LNCAP (cell line): ENCODE measurements at regions not wholly inside any gene's neighbourhood (a gene's known extent, or its start where the extent isn't known, plus 50 kb on each side); places are given as distances from the start of the nearest gene placed in this dataset.

ENCODE experiments used
- TF ChIP-seq, protein P1 (sequence below): fragments of 450-650 bp; IDR thresholded peaks from 2 replicates; pipeline ENCODE4 v1.5.1; 2017; ENCODE audit warnings: mild to moderate bottlenecking

GRCh38 chr22:47569389-47570299 is 807.2 kb downstream of the TBC1D22A start:
- TF ChIP-seq, protein P1, sequence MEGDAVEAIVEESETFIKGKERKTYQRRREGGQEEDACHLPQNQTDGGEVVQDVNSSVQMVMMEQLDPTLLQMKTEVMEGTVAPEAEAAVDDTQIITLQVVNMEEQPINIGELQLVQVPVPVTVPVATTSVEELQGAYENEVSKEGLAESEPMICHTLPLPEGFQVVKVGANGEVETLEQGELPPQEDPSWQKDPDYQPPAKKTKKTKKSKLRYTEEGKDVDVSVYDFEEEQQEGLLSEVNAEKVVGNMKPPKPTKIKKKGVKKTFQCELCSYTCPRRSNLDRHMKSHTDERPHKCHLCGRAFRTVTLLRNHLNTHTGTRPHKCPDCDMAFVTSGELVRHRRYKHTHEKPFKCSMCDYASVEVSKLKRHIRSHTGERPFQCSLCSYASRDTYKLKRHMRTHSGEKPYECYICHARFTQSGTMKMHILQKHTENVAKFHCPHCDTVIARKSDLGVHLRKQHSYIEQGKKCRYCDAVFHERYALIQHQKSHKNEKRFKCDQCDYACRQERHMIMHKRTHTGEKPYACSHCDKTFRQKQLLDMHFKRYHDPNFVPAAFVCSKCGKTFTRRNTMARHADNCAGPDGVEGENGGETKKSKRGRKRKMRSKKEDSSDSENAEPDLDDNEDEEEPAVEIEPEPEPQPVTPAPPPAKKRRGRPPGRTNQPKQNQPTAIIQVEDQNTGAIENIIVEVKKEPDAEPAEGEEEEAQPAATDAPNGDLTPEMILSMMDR = no peak

GRCh38 chr22:47568700-47569099 is 806.2 kb downstream of the TBC1D22A start:
- TF ChIP-seq, protein P1 = no peak

- TF ChIP-seq, protein P1 = no peak
Observed at GRCh38 chr22:47567126-47568090, 805.0 kb downstream of the TBC1D22A start.

DNA sequence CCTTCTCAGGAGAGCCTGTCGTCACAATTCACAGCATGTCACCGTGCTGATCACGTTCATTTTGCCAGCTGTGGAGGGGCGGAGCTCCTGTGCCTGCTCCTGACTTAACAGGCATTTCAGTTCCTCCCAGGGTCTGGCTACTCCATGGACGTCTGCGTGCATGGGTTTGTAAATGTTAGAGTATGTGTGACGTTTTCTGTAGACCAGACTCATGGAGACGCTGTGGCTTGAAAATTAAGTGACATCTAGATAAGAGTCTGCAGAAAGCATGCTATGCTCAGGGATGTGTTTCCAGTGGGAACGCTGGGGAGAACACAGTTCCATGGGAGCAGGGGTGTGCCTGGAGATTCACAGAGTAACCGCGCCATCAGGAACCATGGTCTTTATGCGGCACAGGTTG is 804.0 kb downstream of the TBC1D22A start:
- TF ChIP-seq, protein P1 = no peak

- TF ChIP-seq, protein P1 = no peak
Observed at GRCh38 chr22:47565607-47566006, 803.2 kb downstream of the TBC1D22A start.

GRCh38 chr22:47564651-47565434 is 802.4 kb downstream of the TBC1D22A start:
- TF ChIP-seq, protein P1 = no peak

- TF ChIP-seq, protein P1 = no peak
Observed at GRCh38 chr22:47564158-47564450, 801.7 kb downstream of the TBC1D22A start.
